GM18861 (cell line): ENCODE measurements at regions not wholly inside any gene's neighbourhood (a gene's known extent, or its start where the extent isn't known, plus 50 kb on each side); places are given as distances from the start of the nearest gene placed in this dataset.
"Not testable (repeated sequence)": the region's sequence is repeated elsewhere in the genome, so short reads cannot be mapped to it uniquely, and the experiment has no call there.

ENCODE experiments used
- ATAC-seq: cut with Tn5 transposase; IDR thresholded peaks from one replicate; pipeline ENCODE4 v1.9.1; 2021; ENCODE audit not compliant: unreplicated experiment

GRCh38 chr16:82302042-82302727, 132.2 kb upstream of the MPHOSPH6 start:
- no peak for ATAC-seq

DNA sequence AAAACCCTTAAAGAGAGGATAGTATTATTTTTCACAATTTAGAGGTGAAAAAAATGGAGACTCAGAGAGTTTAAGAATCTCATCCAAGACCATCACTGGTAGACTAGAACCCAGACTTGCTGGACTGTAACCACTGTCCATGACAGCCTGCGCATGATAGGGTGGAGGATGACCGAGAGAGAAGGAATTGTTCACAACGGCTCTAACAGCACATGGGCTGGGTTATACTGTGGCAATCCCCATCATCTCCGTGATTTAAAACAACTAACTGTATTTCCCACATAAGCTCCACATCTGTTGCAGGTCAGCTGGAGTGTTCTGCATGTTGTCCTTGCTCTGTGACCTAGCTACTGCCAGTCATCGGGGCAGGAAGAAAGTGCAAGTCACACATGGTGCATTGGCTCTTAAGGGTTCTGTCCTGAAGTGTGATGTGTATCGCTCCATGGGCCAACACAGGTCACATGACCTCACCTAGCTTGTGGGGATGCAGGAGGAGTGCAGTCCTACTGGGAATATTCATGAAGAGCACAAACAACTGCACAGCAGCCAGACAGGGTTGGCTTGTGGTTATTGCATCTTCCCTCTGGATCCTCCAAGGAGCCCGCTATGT, 131.2 kb upstream of the MPHOSPH6 start:
- ATAC-seq, result no peak

GRCh38 chr16:82300374-82300951, 130.4 kb upstream of the MPHOSPH6 start:
- ATAC-seq, result no peak

DNA sequence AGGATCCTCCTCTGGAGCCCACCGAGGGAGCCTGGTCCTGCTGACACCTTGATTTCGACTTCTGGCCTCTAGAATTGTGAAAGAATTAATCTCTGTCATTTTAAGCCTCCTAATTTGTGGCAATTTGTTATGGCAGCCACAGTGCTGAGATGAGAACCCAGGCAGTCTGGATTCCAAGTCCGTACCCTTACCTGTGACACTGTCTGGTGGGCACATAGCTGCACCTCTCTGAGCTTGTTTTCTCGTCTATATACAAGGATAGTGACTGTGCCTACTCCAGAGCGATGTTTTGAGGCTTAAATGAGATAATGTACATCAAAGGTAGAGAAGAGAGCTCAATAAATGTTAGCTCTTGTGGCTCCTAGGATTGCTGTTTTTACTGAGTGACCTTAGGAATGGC, 128.4 kb upstream of the MPHOSPH6 start:
- ATAC-seq, result no peak

- no peak for ATAC-seq
These were observed 125.5 kb upstream of the MPHOSPH6 start for GRCh38 chr16:82295290-82296201.

DNA sequence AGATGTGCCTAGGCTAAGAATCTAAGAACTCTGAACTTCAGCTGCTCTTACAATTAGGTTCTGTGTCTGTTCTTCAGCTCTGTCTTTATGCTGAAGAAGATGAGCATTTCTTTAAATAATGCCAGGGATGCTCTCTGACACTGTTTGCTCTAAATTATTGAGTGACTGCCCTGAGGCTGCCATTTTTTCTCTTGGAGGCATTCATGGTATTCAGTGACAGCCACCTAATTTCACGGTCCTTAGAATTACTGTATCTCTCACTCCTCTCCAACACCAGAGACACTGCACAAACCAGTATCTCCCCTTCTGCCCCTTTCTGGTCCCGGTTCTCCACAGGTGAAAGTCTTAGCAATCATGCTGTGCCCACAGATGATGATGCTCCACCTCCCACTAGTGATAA, 123.6 kb upstream of the MPHOSPH6 start:
- no peak for ATAC-seq

DNA sequence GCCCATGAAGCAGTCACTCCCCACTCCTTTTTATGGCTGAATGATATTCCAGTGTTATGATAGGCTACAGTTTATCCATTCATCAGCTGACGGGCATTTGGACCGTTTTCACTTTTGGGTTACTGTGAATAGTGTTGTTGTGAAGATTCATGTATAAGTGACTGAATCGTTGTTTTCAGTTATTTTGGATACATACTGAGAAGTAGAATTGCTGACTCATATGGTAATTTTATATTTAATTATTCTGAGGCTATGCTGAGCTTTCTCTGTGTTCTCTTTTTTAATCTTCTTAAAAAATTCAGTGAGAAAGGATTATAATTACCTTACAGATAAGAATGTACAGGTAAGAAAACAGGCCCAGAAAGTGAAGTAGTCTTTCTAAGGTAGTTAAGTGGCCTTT, 117.9 kb upstream of the MPHOSPH6 start:
- no peak for ATAC-seq

- ATAC-seq, result no peak
These were observed 112.6 kb upstream of the MPHOSPH6 start for GRCh38 chr16:82282662-82283061.

GRCh38 chr16:82281544-82281943, 111.5 kb upstream of the MPHOSPH6 start:
- no peak for ATAC-seq

DNA sequence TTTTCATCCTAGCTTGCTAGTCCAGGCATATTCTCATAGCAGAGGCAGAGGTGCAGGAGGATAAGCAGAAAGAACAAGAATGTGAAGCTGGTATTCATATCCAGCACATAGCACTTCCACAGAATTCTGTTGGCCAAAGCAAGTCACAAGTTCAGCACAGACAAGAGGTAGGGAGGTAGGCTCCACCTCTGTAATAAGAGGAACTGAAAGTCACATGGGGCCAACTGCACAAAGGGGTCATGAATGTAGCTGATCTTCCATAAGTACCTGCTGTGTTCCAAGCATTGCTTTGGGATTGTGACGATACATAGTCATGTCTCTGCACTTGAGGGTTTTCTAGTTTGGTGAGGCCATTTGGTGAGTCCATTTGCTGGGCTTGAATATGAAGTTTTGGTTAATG, 110.8 kb upstream of the MPHOSPH6 start:
- ATAC-seq, result no peak

DNA sequence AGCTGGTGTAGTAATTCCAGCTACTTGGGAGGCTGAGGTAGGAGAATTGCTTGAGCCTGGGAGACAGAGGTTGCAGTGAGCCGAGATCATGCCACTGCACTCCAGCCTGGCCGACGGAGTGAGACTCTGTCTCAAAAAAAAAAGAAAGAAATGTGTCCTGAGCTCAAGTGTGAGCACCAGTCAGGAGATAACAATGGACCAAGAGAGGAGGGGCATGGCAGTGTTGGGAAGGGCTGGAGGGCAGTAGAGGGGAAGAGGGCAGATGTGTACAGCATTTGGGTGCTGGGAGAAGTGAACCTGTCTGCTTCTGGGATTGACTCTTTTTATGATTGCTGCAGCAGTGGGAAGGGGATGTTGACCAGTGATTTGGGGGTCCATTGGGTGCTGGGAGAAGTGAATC, 105.3 kb upstream of the MPHOSPH6 start:
- ATAC-seq, result not testable (repeated sequence)

- no peak for ATAC-seq
These were observed 101.6 kb upstream of the MPHOSPH6 start for GRCh38 chr16:82271636-82272035.

DNA sequence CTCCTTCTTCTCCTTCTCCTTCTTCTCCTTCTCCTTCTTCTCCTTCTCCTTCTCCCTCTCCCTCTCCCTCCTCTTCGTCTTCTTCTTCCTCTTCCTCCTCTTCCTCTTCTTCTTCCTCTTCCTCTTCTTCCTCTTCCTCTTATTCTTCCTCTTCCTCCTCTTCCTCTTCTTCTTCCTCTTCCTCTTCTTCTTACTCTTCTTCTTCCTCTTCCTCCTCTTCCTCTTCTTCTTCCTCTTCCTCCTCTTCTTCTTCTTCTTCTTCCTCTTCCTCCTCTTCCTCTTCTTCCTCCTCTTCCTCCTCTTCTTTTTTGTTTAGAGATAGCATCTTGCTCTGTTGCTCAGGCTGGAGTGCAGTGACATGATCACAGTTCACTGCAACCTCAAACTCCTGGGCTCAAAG, 97.7 kb upstream of the MPHOSPH6 start:
- ATAC-seq, result not testable (repeated sequence)

- no peak for ATAC-seq
These were observed 95.8 kb upstream of the MPHOSPH6 start for GRCh38 chr16:82265809-82266208.

GRCh38 chr16:82264756-82265155, 94.7 kb upstream of the MPHOSPH6 start:
- no peak for ATAC-seq

GRCh38 chr16:82263521-82264143, 93.6 kb upstream of the MPHOSPH6 start:
- ATAC-seq, result peak; percentile 77

GRCh38 chr16:82262244-82262643, 92.2 kb upstream of the MPHOSPH6 start:
- ATAC-seq, result no peak

- no peak for ATAC-seq
These were observed 90.3 kb upstream of the MPHOSPH6 start for GRCh38 chr16:82260212-82260795.

GRCh38 chr16:82259731-82260130, 89.7 kb upstream of the MPHOSPH6 start:
- ATAC-seq, result no peak

- ATAC-seq, result no peak
These were observed 88.0 kb upstream of the MPHOSPH6 start for GRCh38 chr16:82257990-82258389.

DNA sequence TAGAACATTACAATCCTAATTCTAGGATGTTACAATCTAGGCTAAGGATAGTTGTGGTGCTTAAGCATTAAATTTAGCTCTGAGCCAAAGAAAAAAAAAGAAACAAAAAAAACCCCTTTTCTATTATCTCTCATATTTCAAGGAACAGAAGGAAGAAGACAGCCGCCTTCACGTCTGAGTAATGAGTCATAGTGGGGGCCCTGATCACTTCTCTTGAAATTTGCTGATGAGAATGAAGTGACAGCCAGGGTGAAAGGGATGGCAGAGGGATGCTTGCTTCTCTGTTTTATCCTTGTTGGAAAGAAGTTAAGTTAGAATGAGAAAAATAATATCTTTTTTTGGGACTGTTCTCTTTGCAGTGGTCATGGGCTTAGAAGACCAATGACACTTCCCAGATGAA, 82.6 kb upstream of the MPHOSPH6 start:
- no peak for ATAC-seq
